ENCODE measurements at regions not wholly inside any gene's neighbourhood (a gene's known extent, or its start where the extent isn't known, plus 50 kb on each side); places are given as distances from the start of the nearest gene placed in this dataset.

- no peak overlapping the region for H3K4me3 ChIP-seq
- no peak for TF ChIP-seq CTCF (IDR thresholded peaks at IDR 0.05; ENCODE audit: poor library complexity)
- TF ChIP-seq EZH2phosphoT487 (IDR thresholded peaks at IDR 0.05; ENCODE audit: low read depth, severe bottlenecking, unreplicated experiment) = no peak
- TF ChIP-seq EZH2 (IDR thresholded peaks at IDR 0.05; ENCODE audit: borderline replicate concordance) = no peak
- WGBS (ENCODE audit: low lambda C conversion rate, missing lambda C conversion rate) = 74% methylated on average over 6 of the region's 6 CpGs
- no peak overlapping the region for H2AFZ ChIP-seq
- H3K27ac ChIP-seq = no peak overlapping the region
- no peak for DNase-seq (ENCODE audit: low spot score)
- H3K9me3 ChIP-seq (ENCODE audit: low read depth) = no peaks in the 10 kb centered on the region
- no peaks in the 10 kb centered on the region for H3K27me3 ChIP-seq
- H3K4me2 ChIP-seq = no peak overlapping the region
- no peaks in the 10 kb centered on the region for H3K36me3 ChIP-seq (replicated peaks; ENCODE audit: insufficient read depth, low read depth)
- H3K9me2 ChIP-seq (replicated peaks; ENCODE audit: insufficient read depth) = no peaks in the 10 kb centered on the region
- no peaks in the 10 kb centered on the region for H3K79me2 ChIP-seq
- no peaks in the 10 kb centered on the region for H4K20me1 ChIP-seq (ENCODE audit: insufficient read depth, poor library complexity, severe bottlenecking)
- H3K4me1 ChIP-seq (ENCODE audit: insufficient read depth) = no peaks in the 10 kb centered on the region
These were observed 53.4 kb downstream of the GAS1 start for GRCh38 chr9:86893811-86894490.

- Histone ChIP-seq H4K20me1 (ENCODE audit: insufficient read depth, poor library complexity, severe bottlenecking) (no peaks in the 10 kb centered on the region), H3K4me3 (no peak overlapping the region), H3K79me2 (no peaks in the 10 kb centered on the region), H2AFZ (no peak overlapping the region), H3K4me2 (no peak overlapping the region), H3K27me3 (no peaks in the 10 kb centered on the region), H3K9me2 (replicated peaks; ENCODE audit: insufficient read depth) (no peaks in the 10 kb centered on the region), H3K4me1 (ENCODE audit: insufficient read depth) (no peaks in the 10 kb centered on the region), H3K27ac (no peak overlapping the region), H3K36me3 (replicated peaks; ENCODE audit: insufficient read depth, low read depth) (no peaks in the 10 kb centered on the region), H3K9me3 (ENCODE audit: low read depth) (no peaks in the 10 kb centered on the region)
- DNase-seq (ENCODE audit: low spot score) = no peak
- 50% methylated on average over 3 of the region's 3 CpGs for WGBS (ENCODE audit: low lambda C conversion rate, missing lambda C conversion rate)
- TF ChIP-seq EZH2 (IDR thresholded peaks at IDR 0.05; ENCODE audit: borderline replicate concordance) = no peak
- TF ChIP-seq EZH2phosphoT487 (IDR thresholded peaks at IDR 0.05; ENCODE audit: low read depth, severe bottlenecking, unreplicated experiment) = no peak
- no peak for TF ChIP-seq CTCF (IDR thresholded peaks at IDR 0.05; ENCODE audit: poor library complexity)
These were observed 54.7 kb downstream of the GAS1 start for GRCh38 chr9:86892576-86892975.

DNA sequence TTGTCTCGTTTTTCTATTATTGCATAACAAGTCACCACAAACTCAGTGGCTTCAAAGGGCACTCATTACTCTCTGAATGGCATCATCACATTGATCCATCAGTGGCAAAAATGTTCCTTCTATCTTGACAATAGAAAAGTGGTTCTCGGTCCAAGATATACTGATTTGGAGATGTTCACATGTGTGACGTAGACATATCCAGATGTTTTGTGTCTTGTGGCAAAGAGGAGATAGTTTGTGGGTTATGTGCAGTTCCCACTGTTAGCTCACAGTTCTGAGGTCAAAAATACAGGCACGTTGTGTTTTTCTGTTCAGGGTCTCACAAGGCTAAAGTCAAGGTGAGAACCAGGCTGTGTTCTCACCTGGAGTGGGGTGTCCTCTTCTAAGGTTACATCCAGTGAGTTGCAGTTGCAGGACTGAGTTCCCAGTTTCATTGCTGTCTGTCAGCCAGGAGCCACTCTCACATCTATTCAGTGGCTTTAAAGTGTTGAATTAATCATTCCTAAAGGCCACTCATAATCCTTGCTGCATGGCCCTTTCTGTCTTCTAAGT is 55.3 kb downstream of the GAS1 start:
- no peak for TF ChIP-seq EZH2phosphoT487 (IDR thresholded peaks at IDR 0.05; ENCODE audit: low read depth, severe bottlenecking, unreplicated experiment)
- no peak for TF ChIP-seq CTCF (IDR thresholded peaks at IDR 0.05; ENCODE audit: poor library complexity)
- no peak for TF ChIP-seq EZH2 (IDR thresholded peaks at IDR 0.05; ENCODE audit: borderline replicate concordance)
- no peak for DNase-seq (ENCODE audit: low spot score)
- no peak overlapping the region for H3K27ac ChIP-seq

More for the DNA sequence above, 55.3 kb downstream of the GAS1 start:
- Histone ChIP-seq H3K4me2 (no peak overlapping the region), H3K4me3 (no peak overlapping the region), H3K9me3 (ENCODE audit: low read depth) (no peaks in the 10 kb centered on the region), H3K79me2 (no peaks in the 10 kb centered on the region), H3K36me3 (replicated peaks; ENCODE audit: insufficient read depth, low read depth) (no peaks in the 10 kb centered on the region), H4K20me1 (ENCODE audit: insufficient read depth, poor library complexity, severe bottlenecking) (no peaks in the 10 kb centered on the region), H3K4me1 (ENCODE audit: insufficient read depth) (no peaks in the 10 kb centered on the region), H2AFZ (no peak overlapping the region), H3K9me2 (replicated peaks; ENCODE audit: insufficient read depth) (no peaks in the 10 kb centered on the region), H3K27me3 (no peaks in the 10 kb centered on the region)
- WGBS (ENCODE audit: low lambda C conversion rate, missing lambda C conversion rate) = 89% methylated on average over 4 of the region's 4 CpGs

All from hepatocyte (in vitro differentiated cells).